IMR-90 (cell line): ENCODE measurements at regions not wholly inside any gene's neighbourhood (a gene's known extent, or its start where the extent isn't known, plus 50 kb on each side); places are given as distances from the start of the nearest gene placed in this dataset.

ENCODE experiments used
- ATAC-seq: fragments of 200-7000 bp; cut with Tn5 transposase; 2 replicates; pipeline ENCODE4 v1.9.1; 2020; ENCODE audit warnings: low read depth, mild to moderate bottlenecking, moderate library complexity
- BruUV-seq: library from RNA; stranded (reverse); fragments of 400-500 nt; replicated peaks from 2 replicates; lab custom pipeline; 2021; lab: Mats Ljungman, UMichigan
- CTCF ChIA-PET: fragments of 300-600 bp; formaldehyde crosslinking; extraction: SDS; loops from one replicate; lab custom pipeline; 2021; ENCODE audit warnings: antibody characterized with exemption; lab: Yijun Ruan, JAX
- POLR2A ChIA-PET: fragments of 300-600 bp; sonication (Branson Sonifier 250); formaldehyde crosslinking; loops from one replicate; lab custom pipeline; 2022; ENCODE audit warnings: antibody characterized with exemption; ENCODE audit not compliant: unreplicated experiment; lab: Charles Lee
- DNase-seq: peaks from one replicate; pipeline ENCODE4 v3.0.0; 2013
- H2AFZ ChIP-seq: replicated peaks from 2 replicates; pipeline ENCODE3; 2013; ENCODE audit warnings: low read length, mild to moderate bottlenecking; ENCODE audit not compliant: poor library complexity
- H2AK5ac ChIP-seq: 2 replicates; pipeline ENCODE4 v1.6.1; 2013; ENCODE audit warnings: low read depth, low read length, inconsistent platforms
- H2AK9ac ChIP-seq: replicated peaks from 2 replicates; pipeline ENCODE3; 2013; ENCODE audit warnings: mild to moderate bottlenecking, low read depth, low read length, moderate library complexity; ENCODE audit not compliant: poor library complexity
- H2BK120ac ChIP-seq: 2 replicates; pipeline ENCODE4 v1.6.1; 2013; ENCODE audit warnings: low read depth, low read length, inconsistent platforms
- H2BK15ac ChIP-seq: 3 replicates; pipeline ENCODE4 v1.6.1; 2013; ENCODE audit warnings: low read depth, low read length, inconsistent platforms
- H2BK20ac ChIP-seq: 2 replicates; pipeline ENCODE4 v1.6.1; 2013; ENCODE audit warnings: low read depth, mild to moderate bottlenecking, inconsistent platforms, low read length, moderate library complexity
- H2BK5ac ChIP-seq: 2 replicates; pipeline ENCODE4 v1.6.1; 2013; ENCODE audit warnings: mild to moderate bottlenecking, low read depth, low read length, inconsistent platforms; ENCODE audit not compliant: poor library complexity, severe bottlenecking
- H3K14ac ChIP-seq: replicated peaks from 2 replicates; pipeline ENCODE4 v1.6.1; 2013; ENCODE audit warnings: low read depth, low read length, inconsistent platforms
- H3K18ac ChIP-seq: 2 replicates; pipeline ENCODE4 v1.6.1; 2013; ENCODE audit warnings: low read depth, low read length, control low read depth
- H3K23ac ChIP-seq: 2 replicates; pipeline ENCODE4 v1.6.1; 2013; ENCODE audit warnings: low read depth, low read length, inconsistent platforms
- H3K27ac ChIP-seq: 2 replicates; pipeline ENCODE4 v1.5.1; 2013; ENCODE audit warnings: mild to moderate bottlenecking, control low read depth, low read length; ENCODE audit not compliant: insufficient read depth
- H3K27me3 ChIP-seq: 2 replicates; pipeline ENCODE4 v1.6.1; 2013; ENCODE audit warnings: low read length; ENCODE audit not compliant: control insufficient read depth, insufficient read depth
- H3K36me3 ChIP-seq: 2 replicates; pipeline ENCODE4 v1.6.1; 2013; ENCODE audit warnings: low read length, mixed read lengths; ENCODE audit not compliant: control insufficient read depth, insufficient read depth
- H3K4ac ChIP-seq: 2 replicates; pipeline ENCODE4 v1.6.1; 2013; ENCODE audit warnings: low read depth, low read length, inconsistent platforms
- H3K4me1 ChIP-seq: 2 replicates; pipeline ENCODE4 v1.6.1; 2013; ENCODE audit warnings: low read length, mixed read lengths; ENCODE audit not compliant: control insufficient read depth, insufficient read depth
- H3K4me2 ChIP-seq: 2 replicates; pipeline ENCODE4 v1.6.1; 2013; ENCODE audit warnings: low read depth, mild to moderate bottlenecking, control low read depth, low read length, moderate library complexity
- H3K4me3 ChIP-seq: 2 replicates; pipeline ENCODE4 v1.5.1; 2013; ENCODE audit warnings: low read depth, mild to moderate bottlenecking, control low read depth, low read length, moderate library complexity; ENCODE audit not compliant: insufficient read depth
- H3K56ac ChIP-seq: 2 replicates; pipeline ENCODE4 v1.6.1; 2013; ENCODE audit warnings: low read length, inconsistent platforms; ENCODE audit not compliant: insufficient read depth; ENCODE audit errors: extremely low read depth
- H3K79me1 ChIP-seq, 2 experiments: 2 replicates each; pipeline ENCODE4 v1.6.1; 2013; ENCODE audit warnings: low read length in 2 of 2, inconsistent platforms in 1 of 2, low read depth in 1 of 2
- H3K9ac ChIP-seq: 2 replicates; pipeline ENCODE4 v1.6.1; 2013; ENCODE audit warnings: low read depth, low read length, control low read depth
- H3K9me1 ChIP-seq: 2 replicates; pipeline ENCODE4 v1.6.1; 2013; ENCODE audit warnings: low read length, inconsistent platforms; ENCODE audit not compliant: insufficient read depth
- H3K9me3 ChIP-seq: 2 replicates; pipeline ENCODE4 v1.6.1; 2013; ENCODE audit warnings: low read length; ENCODE audit not compliant: control insufficient read depth, insufficient read depth
- H4K20me1 ChIP-seq: 2 replicates; pipeline ENCODE4 v1.6.1; 2013; ENCODE audit warnings: low read length, inconsistent platforms; ENCODE audit not compliant: insufficient read depth
- H4K5ac ChIP-seq: 2 replicates; pipeline ENCODE4 v1.6.1; 2013; ENCODE audit warnings: mild to moderate bottlenecking, low read depth, low read length, control low read depth
- H4K8ac ChIP-seq, 2 experiments: 2 replicates each; pipeline ENCODE4 v1.6.1; 2013; ENCODE audit warnings: low read depth in 2 of 2, low read length in 2 of 2, control low read depth in 1 of 2, inconsistent platforms in 1 of 2
- H4K91ac ChIP-seq: 2 replicates; pipeline ENCODE4 v1.6.1; 2013; ENCODE audit warnings: low read depth, low read length, inconsistent platforms; ENCODE audit not compliant: insufficient read depth
- CTCF ChIP-seq: conservative IDR thresholded peaks from 2 replicates; pipeline ENCODE4 v1.5.1; 2012; ENCODE audit warnings: mild to moderate bottlenecking, low read depth, low read length, improper control_type of control experiment
- ELK1 ChIP-seq: fragments of 150-350 bp; IDR thresholded peaks from 2 replicates; pipeline ENCODE4 v1.6.1; 2016; ENCODE audit warnings: low read depth, mild to moderate bottlenecking, low read length, moderate library complexity, borderline replicate concordance
- FOS ChIP-seq: fragments of 150-350 bp; IDR thresholded peaks from 2 replicates; pipeline ENCODE4 v1.6.1; 2016; ENCODE audit warnings: low read depth, low read length
- MAZ ChIP-seq: IDR thresholded peaks from 2 replicates; pipeline ENCODE4 v1.6.1; 2012; ENCODE audit warnings: low read depth, mild to moderate bottlenecking, low read length, improper control_type of control experiment, moderate library complexity, borderline replicate concordance
- MXI1 ChIP-seq: IDR thresholded peaks from 2 replicates; pipeline ENCODE4 v1.6.1; 2012; ENCODE audit warnings: low read depth, mild to moderate bottlenecking, low read length, moderate library complexity, borderline replicate concordance
- NFE2L2 ChIP-seq: fragments of 150-350 bp; IDR thresholded peaks from 2 replicates; pipeline ENCODE4 v1.6.1; 2016; ENCODE audit warnings: low read depth, mild to moderate bottlenecking, low read length
- POLR2A ChIP-seq: IDR thresholded peaks from 2 replicates; pipeline ENCODE4 v1.6.1; 2012; ENCODE audit warnings: mild to moderate bottlenecking, low read depth, low read length
- RCOR1 ChIP-seq: IDR thresholded peaks from 2 replicates; pipeline ENCODE4 v1.6.1; 2012; ENCODE audit warnings: mild to moderate bottlenecking, low read length, improper control_type of control experiment; ENCODE audit not compliant: insufficient replicate concordance
- SMC3 ChIP-seq: fragments of 150-350 bp; IDR thresholded peaks from 2 replicates; pipeline ENCODE4 v1.6.1; 2016; ENCODE audit warnings: low read depth, mild to moderate bottlenecking, antibody characterized with exemption, low read length, moderate library complexity
- WGBS, 2 experiments: methylation state at CpG; one replicate each; pipeline versions ENCODE4 v1.1.5 to v1.1.7; 2013; ENCODE audit warnings: missing lambda C conversion rate in 2 of 2; ENCODE audit not compliant: insufficient read length in 1 of 2; ENCODE audit errors: extremely low coverage in 2 of 2; 5-methylcytosine and 5-hydroxymethylcytosine counted together
- dilution Hi-C: fragments of 300-500 bp; cut with HindIII; formaldehyde crosslinking; loops from one replicate; pipeline ENCODE4 v1.14.3; 2018; ENCODE audit warnings: low sequenced_read_pairs; ENCODE audit not compliant: unreplicated experiment
- in situ Hi-C: fragments of 300-500 bp; cut with MboI; formaldehyde crosslinking; loops from 3 replicates; pipeline ENCODE4 v1.14.3; 2019; ENCODE audit warnings: low sequenced_read_pairs, inconsistent platforms, mixed read lengths
- intact Hi-C: fragments of 100-400 bp; cut with micrococcal nuclease; formaldehyde crosslinking; loops from 2 replicates; pipeline ENCODE4 v1.10.0; 2022

- Histone ChIP-seq H3K14ac (no peak overlapping the region), H3K4ac (no peak overlapping the region), H3K4me2 (no peak overlapping the region), H3K18ac (no peak overlapping the region), H3K9me3 (no peaks in the 10 kb centered on the region), H3K27ac (no peak overlapping the region), H2BK15ac (no peak overlapping the region), H3K4me1 (no peaks in the 10 kb centered on the region), H3K27me3 (no peaks in the 10 kb centered on the region; the same call in 1 of the 2 replicates), H2BK20ac (no peak overlapping the region), H3K9me1 (no peaks in the 10 kb centered on the region), H2BK120ac (no peak overlapping the region), H3K9ac (no peak overlapping the region), H3K23ac (no peak overlapping the region), H4K5ac (no peak overlapping the region), H2AK5ac (no peak overlapping the region), H4K20me1 (no peaks in the 10 kb centered on the region), H2AK9ac (no peak overlapping the region), H2BK5ac (no peak overlapping the region), H2AFZ (no peak overlapping the region), H4K8ac (no peak overlapping the region), H3K56ac (no peak overlapping the region), H4K91ac (no peak overlapping the region), H3K36me3 (no peaks in the 10 kb centered on the region), H3K4me3 (no peak overlapping the region), H3K79me1 (no peaks in the 10 kb centered on the region)
- DNase-seq (no peak), ATAC-seq (no peak)
- dilution Hi-C loops (no loop called here), in situ Hi-C loops (no loop called here), intact Hi-C loops (no loop called here)
- POLR2A ChIA-PET = no interaction called here
- TF ChIP-seq CTCF (no peak), MXI1 (no peak), FOS (no peak), POLR2A (no peak), NFE2L2 (no peak), SMC3 (no peak), MAZ (no peak), RCOR1 (no peak), ELK1 (no peak)
- WGBS, 2 experiments = no CpG with 5 or more reads among the region's 4 CpGs
- BruUV-seq = no TSS peak
- CTCF ChIA-PET = no interaction called here
Measured at GRCh38 chr11:116485425-116485824, 287.4 kb downstream of the BUD13 start.
